Stimulated activated CD4-positive, alpha-beta T cell treated with anti-CD3 and anti-CD28 coated beads, TNF-alpha, amount 100 ng/mL, for 48 hours (primary cell): ENCODE measurements at regions not wholly inside any gene's neighbourhood (a gene's known extent, or its start where the extent isn't known, plus 50 kb on each side); places are given as distances from the start of the nearest gene placed in this dataset.

Source experiments
- DNase-seq, 3 donors: peaks; one replicate each; pipeline ENCODE4 v3.0.0-alpha.2; 2020; ENCODE audit warnings: low read depth in 3 of 3

DNA sequence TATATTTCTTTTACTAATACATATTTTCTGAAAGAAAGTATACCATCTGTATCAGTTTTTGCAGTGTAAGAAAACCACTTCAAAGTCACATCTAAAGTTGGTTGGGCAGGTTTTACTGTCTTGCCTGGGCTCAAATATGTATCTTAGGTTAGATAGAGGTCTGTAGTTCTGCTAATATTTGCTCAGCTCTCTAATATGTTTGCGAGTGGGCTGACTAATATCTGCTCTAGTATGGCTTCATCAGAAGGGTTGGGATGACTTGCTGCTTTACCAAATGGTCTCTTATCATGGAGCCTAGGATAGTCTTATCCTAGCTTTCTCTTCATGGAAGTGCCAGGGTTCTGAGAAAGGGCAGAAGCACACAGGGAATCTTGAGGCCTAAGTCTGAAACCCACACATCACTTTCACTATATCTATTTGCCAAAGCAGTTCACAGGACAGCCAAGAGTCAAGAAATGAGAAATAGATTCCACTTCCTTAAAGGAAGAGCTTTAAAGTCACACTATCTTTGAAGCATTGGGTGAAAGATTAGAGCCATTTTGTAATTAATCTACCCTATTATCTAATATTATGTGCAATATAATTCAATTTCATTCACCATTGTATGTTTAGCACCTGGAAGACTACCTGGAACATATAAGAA, 610.0 kb downstream of the KCNJ3 start:
- no peak for DNase-seq

DNA sequence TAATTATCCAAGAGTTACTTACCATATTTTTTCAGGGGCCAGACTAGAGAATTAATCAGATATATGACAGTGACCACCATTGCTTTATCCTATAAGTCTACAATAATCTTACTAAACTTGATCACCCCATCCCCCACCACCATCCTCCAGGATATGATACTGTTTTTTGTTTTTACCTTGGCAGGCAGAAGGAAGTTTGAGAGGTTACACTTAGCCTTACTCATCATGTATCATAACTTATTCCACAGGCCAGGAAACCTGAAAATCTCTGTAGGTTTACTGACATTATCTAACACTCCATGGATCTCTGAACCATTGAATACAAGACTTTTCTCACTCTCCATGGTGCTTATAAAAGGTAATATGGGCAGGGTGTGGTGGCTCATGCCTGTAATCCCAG, 602.7 kb downstream of the KCNJ3 start:
- DNase-seq: no peak

DNA sequence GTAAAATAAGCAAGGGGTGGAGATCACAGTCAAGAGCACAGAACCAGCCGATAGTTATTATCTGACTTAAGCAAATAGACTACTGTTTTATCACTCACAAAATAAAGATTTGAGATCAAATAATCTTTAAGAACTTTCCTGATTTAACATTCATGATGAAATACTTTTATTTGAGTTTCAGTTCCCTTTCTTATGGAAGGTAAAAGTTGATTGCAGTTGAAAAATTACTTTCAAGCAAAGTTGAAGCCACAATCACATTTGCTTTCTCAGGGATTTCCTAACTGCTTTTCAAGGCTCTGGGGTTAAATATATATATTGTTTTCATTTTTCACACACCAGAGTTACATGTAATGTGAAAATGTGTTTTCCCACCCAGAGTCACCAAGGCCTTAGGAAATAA, 599.5 kb downstream of the KCNJ3 start:
- DNase-seq: no peak

DNA sequence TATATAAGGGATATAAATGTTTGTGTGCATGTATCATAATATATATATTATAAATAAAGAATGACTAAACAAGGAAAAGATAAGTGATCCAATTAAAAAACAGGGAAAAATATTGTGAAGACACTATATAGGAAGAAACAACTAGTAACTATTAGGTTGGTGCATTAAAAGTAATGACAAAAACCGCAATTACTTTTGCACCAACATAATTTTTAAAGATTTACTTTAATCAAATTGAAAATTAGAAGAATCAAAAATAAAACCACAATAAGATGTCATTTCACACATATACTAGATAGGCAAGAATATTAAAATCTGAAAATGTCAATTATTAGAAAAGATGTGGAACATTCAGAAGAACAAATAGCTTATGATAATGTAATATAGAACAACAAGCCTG, 595.9 kb downstream of the KCNJ3 start:
- DNase-seq: no peak

DNA sequence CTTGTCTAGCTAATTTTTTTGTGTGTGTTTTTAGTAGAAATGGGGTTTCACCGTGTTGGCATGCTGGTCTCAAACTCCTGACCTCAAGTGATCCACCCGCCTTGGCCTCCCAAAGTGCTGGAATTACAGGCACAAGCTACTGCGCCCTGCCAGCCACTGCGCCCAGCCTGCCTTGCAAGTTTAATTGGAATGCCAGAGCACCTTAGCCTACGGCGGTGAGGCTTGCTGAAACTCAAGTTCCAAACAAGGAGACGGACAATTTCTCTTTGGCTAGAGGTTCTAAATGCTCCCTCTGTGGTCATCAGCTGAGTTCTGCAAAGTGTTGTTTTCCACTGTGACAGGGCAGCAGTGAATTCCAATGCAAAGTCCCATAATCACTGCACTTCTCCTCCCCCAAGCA, 583.4 kb downstream of the KCNJ3 start:
- DNase-seq: no peak

DNA sequence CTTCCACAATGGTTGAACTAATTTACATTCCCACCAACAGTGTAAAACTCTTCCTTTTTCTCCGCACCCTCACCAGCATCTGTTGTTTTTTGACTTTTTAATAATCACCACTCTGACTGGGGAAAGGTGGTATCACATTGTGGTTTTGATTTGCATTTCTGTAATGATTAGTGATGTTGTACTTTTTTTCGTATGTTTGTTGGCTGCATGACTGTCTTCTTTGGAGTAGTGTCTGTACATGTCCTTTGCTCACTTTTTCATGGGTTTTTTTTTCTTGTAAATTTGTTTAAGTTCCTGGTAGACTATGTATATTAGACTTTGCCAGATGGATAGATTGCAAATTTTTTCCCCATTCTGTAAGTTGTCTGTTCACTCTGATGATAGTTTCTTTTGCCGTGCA, 574.8 kb downstream of the KCNJ3 start:
- DNase-seq: no peak

DNA sequence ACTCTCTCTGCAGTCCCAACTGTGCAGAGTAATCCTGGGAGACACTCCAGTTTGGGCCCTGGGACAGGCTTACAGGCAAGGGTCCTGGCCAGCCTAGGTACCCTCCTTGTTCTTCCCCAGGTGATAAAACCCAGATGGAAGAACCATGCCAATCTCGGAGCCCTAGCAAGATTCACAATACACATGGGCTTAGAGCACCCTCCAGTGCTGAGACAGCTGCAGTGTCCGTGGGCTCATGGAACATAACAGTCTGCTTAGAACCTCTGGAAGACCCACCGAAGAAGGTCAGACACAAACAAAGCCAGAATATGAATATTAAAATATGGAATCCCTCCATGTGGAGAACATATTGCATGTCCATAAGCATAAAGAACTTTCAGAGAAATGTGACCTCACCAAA, 568.1 kb downstream of the KCNJ3 start:
- no peak for DNase-seq

DNA sequence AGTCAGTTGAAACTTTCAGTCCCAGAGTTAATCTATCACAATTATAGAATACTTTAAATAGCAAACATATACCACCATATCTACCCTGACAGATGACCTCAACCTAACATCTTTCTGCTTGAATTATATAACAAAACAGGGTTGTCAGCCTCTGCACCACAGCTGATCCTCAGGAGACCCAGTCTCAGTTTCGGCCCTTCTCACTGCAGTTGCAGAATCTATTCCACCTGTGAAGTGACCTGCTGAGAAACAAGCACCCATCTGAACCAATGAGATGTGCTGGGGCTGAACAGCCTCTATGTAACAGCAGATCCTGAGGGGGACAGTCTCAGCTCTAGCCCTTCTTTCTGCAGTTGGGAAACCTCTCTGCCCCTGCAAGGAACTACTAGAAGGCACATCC, 567.6 kb downstream of the KCNJ3 start:
- no peak for DNase-seq

DNA sequence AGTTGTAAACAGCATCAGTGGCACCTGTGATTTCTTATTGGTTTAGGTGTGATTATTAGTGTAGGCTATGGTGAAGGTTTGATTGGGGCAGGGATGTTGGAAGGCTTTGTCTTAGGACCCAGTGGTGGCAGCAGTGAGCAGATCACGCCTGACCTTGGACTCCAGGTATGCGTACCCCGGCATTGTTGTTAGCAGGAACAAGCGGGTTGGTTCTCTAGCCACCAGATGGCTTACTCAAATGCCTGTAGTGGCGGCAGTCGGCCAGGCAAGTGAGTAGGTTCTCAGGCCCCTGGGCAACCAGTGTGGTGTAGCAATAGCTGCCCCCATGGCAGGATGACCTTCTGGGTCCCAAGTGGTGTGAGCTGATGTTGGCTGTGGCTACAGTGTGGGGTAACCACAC, 558.3 kb downstream of the KCNJ3 start:
- DNase-seq: no peak

DNA sequence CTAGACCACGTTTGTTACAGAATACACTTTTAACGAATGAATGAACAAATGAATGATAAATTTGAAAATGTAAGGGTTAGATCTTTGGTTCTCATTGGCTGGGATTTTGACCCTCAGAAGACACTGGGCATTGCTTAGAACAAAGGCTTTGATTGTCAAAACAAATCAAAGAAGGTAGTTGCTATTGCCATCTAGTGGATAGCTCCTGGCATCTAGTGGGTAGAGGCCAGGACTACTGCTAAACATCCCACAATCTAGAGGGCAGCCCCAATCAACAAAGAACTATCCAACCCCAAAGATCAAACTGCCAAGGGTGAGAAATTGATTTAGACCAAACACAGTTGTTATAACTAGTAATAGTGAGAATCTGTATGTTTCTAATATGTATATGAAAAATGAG, 552.3 kb downstream of the KCNJ3 start:
- DNase-seq: no peak

DNA sequence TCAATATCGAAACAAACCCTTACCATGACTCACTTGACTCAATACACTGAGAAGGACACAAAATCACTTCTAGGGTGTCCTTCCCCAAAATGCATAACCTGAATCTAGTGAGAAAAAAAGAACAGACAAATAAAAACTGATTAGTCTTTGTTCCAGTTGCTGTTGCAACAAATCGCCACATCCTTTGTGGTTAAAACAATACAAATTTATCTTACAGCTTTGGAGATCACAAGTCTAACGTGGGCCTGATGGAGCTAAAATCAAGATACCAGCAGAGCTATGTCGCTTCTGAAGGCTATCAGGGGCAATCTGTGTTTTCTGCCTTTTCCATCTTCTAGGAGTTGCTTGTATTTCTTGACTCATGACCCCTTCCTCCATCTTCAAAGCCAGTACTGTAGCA, 541.7 kb downstream of the KCNJ3 start:
- no peak for DNase-seq

DNA sequence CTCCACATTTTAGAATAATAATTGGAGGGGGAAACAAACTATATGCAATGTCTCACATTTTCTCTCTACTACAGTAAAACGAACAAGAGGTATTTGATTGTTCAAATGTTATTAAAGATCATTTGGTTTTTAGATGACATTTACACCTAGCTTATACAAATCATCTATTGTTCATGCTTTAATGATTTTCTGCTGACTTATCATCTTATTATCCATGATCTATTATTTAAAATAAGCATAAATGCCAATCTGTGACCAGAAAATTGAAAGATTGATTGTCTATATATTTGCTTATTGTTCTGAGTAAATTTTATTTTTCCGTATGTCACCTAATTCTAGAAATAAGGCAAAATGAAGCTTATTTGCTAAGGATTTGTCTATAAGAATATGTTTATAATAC, 537.2 kb downstream of the KCNJ3 start:
- no peak for DNase-seq

DNA sequence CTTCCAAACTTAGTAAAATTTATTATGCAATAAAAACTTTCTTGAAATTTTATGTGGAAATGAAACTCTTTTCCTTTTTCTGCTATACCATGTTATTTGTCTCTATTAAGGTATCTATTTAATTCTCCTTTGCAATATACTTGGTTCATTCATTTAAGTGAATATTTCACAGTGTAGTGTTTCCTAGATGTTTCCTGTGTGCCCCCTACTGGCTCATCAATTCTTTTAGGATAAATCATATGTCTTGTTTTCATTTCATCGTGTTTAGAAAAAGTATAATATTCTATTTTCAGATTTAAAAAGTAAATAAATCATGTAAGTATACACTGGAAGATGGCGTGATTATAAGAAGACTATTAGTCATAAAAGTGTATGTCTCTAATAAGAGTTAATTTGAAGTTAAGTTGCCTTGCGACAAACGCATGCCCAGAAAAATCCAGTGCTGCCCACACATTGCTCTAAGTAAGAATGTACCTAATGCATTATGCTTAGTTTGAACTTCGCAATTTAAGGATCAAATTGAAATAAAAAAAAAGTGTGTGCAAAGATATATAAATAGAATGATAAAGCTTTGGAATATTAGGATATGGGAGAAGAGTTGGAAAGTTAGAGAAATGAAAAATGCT, 525.4 kb downstream of the KCNJ3 start:
- no peak for DNase-seq

DNA sequence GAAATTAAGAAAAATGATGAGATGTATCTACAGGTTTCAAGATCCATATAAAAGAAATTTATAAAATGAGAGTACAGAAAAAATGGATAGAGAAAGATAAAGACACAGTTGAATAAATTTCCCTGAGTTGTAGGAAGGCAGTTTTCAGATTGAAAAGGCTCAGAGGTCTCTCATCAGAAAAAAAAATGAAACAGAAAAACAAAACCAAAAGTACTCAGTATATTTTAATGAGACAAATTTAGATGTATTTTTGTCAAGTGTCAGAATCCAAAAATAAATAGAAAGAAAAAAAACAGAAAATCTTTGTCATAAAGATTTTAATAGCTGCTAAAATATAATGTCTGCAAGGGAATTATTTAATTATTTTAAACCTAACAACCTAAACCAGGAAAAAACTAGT, 520.5 kb downstream of the KCNJ3 start:
- no peak for DNase-seq

DNA sequence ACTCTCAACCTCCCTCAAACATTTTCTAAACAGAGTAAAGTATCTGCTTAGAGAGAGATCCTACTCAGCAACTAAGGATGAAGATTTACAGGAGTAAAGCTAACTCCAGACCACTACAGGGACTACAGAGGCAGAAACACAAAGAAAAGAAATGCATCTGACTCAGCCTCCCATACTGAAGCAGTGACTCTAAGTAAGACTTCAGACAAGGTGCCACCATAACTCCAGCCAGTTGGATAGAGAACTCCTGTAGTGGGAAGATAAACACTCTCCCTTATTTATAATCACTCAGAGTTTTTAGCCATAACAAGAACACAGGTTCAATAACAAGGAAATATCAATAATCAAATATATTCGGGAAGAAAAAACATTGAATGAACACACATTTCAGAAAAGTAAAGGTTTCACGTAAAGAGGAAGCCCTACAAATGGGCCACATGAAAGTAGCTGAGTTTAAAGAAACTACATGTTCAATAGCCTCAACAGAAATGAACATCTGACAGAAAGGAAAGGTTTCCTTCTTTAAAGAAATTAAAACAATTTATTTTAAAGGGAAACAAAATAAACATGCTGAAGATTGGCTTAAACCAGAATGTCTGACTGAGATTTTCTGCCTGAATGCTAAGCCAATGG, 519.9 kb downstream of the KCNJ3 start:
- no peak for DNase-seq

DNA sequence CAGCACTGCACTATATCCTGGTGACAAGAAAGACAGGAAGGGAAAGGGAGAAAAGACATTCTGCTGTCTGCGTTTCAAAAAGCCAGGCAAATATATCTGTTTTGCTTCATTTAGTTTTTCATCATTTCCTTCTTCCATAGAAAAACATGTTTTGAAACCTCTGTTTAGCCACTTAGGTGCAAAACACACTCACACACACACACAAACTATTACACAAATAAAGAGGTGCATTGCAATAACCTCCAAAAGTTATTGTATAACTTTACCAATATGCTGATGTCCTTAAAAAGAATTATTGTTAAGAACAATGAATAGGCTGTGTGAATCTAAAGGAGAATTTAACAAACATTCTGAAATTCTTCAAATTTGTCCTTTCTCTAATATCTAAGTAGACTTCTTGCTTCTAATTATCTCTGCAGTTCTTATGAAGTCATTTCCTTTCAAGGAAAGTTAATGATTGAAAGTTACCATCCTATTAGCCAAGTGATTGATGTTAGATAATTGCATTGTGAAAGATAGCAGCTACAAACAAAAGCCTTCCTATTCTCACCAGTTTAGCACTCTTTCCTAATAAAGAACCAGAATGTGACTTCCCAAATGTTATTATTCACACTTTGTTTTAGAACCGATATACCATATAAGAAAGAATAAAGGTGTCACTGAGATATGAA, 516.7 kb downstream of the KCNJ3 start:
- no peak for DNase-seq

DNA sequence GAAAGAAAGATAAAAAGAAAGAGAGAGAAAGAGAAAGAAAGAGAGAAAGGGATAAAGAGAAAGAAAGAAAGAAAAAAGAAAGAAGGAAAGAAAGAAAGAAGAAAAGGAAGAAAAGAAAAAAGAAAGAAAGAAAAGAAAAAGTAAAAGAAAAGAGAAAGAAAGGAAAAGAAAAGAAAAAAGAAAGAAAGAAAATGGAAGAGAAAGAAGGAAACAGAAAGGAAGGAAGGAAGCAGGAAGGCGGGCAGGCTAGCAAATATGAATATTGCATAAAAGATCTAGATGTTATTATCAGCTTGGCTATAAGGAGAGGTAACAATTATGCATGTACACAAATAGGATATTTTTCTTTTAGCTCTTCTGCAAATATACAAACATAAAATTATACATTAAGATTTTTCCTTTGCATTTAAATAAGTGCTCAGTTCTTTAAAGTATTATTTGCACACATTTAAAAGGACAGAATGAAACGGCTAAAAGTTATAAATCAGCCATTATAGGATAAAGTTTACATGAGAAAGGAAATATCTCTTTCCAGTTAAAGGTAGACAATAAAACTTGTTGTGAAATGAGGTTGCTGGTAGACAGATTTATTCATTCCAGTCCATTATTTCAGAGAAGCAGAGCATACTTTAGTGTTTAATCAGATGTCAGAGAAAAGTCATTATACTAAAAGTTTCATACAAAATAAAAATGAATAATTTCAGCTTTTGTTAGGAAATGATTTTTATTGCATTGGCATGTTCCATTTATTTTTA, 511.4 kb downstream of the KCNJ3 start:
- DNase-seq: no peak

DNA sequence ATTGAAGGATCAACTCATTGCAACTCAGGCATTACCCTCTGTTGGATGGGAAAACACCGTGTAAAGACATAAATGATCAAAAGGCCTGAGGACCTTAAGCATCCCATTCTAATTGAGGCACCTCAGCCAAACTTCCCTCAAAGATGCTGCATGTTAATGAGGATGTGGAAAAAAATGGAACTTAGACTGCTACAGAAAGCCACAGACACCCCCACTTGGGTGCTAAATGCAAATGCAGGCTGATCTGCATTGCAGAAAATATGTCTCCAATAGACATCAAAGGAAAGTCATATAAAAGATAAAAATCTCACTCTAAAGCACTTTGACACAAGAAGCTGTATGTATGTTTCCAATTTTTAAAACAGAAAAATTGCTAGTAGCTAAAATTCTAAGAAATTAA, 504.7 kb downstream of the KCNJ3 start:
- DNase-seq: no peak

DNA sequence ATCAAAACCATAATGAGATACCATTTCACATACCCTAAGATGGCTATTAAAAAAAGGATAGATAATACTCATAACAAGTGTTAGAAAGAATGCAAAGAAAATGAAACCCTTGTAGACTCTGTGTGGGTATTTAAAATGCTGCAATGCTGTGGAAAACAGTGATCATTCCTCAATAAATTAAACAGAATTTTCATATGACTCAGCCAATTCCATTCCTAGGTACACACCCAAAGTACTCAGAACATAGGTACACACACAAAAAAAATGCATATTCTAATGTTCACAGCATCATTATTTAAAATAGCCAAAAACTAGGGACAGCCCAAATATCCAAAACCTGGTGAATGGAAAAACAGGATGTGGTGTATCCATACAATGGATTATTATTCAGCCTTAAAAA, 502.3 kb downstream of the KCNJ3 start:
- no peak for DNase-seq

DNA sequence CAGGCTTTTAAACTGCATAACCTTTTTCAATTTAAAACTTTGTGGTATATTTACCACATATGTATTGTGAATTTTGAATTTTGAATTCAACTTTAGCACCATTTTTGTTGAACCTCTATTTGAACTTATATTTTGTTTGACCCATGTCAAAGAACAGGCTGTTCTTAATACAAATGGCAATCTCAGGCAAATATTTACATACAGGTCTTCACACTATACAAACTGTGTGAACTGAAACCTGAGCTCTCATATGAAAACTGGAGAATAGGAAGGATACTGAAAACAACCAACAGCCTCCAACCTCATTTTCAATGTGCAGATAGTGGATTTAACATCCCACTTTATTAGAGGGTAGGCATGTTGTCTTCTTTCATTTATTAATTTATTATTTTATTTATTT, 491.8 kb downstream of the KCNJ3 start:
- no peak for DNase-seq

DNA sequence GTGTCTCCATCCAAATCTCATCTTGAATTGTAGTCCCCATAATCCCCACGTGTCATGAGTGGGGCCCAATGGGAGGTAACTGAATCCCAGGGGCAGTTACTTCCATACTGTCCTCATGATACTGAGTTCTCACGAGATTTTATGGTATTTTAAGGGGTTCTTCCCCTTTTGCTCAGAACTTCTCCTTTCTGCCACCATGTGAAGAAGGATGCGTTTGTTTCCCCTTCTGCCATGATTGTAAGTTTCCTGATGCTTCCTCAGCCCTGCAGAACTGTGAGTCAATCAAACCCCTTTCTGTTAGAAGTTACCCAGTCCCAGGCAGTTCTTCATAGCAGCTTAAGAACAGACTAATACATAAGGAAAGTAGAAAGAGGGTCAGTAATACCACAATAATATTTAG, 480.4 kb downstream of the KCNJ3 start:
- no peak for DNase-seq

DNA sequence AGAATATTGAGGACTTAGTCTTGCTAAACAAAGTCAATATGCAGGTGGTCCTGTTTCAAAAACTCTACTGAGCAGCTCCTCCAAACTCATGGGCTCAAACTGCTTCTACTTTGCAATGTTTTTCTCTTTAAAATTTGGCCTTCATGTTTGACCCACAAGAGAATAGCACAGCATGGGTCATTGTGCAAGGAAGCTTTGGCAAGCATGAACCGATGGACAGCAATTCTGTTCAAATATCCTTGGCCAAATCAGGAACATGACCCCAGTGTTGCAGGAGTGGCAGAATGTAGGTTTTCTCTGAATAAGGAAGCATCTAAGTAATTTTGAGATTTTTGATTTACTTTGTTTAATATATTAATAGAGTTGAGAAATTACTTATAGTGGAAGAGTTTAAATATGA, 477.9 kb downstream of the KCNJ3 start:
- no peak for DNase-seq
